ENCODE measurements at regions not wholly inside any gene's neighbourhood (a gene's known extent, or its start where the extent isn't known, plus 50 kb on each side); places are given as distances from the start of the nearest gene placed in this dataset.

- TF ChIP-seq CTCF (IDR thresholded peaks at IDR 0.05) (no peak), POLR2A (IDR thresholded peaks at IDR 0.05) (no peak)
Observed at GRCh38 chr1:59151860-59152259, 145.0 kb upstream of the FGGY start.

Measured in uterus (tissue), 2 donors.